DND-41 (cell line): ENCODE measurements at regions not wholly inside any gene's neighbourhood (a gene's known extent, or its start where the extent isn't known, plus 50 kb on each side); places are given as distances from the start of the nearest gene placed in this dataset.

Source experiments
- ATAC-seq: fragments of 200-7000 bp; cut with Tn5 transposase; 3 replicates; pipeline ENCODE4 v1.9.1; 2021; ENCODE audit warnings: low read depth; ENCODE audit not compliant: insufficient read depth
- DNase-seq: peaks from one replicate; pipeline ENCODE4 v3.0.0-alpha.2; 2020
- H2AFZ ChIP-seq: 2 replicates; pipeline ENCODE4 v1.6.0; 2012; ENCODE audit warnings: low read depth, low read length
- H3K27ac ChIP-seq: 2 replicates; pipeline ENCODE4 v1.5.1; 2012; ENCODE audit warnings: low read length, inconsistent platforms
- H3K27me3 ChIP-seq: fragments of 200-600 bp; sonication (generic); 2 replicates; pipeline ENCODE4 v1.6.0; 2012; ENCODE audit warnings: low read length, mild to moderate bottlenecking, inconsistent platforms; ENCODE audit not compliant: insufficient read depth, poor library complexity
- H3K36me3 ChIP-seq: 2 replicates; pipeline ENCODE4 v1.5.1; 2012; ENCODE audit warnings: low read length, inconsistent platforms; ENCODE audit not compliant: insufficient read depth
- H3K4me1 ChIP-seq: 2 replicates; pipeline ENCODE4 v1.5.1; 2012; ENCODE audit warnings: mild to moderate bottlenecking, low read length; ENCODE audit not compliant: insufficient read depth
- H3K4me2 ChIP-seq: 2 replicates; pipeline ENCODE4 v1.6.0; 2012; ENCODE audit warnings: mild to moderate bottlenecking, moderate library complexity, low read length, inconsistent platforms; ENCODE audit not compliant: insufficient read depth
- H3K4me3 ChIP-seq, 2 experiments: fragments of 200-600 bp in 1 of 2; shearing (Covaris generic) in 1 of 2; 2 replicates each; pipeline ENCODE4 v1.5.1; 2012 to 2016; ENCODE audit warnings: inconsistent platforms in 2 of 2, low read length in 2 of 2, mild to moderate bottlenecking in 2 of 2, low read depth in 1 of 2, moderate library complexity in 1 of 2
- H3K79me2 ChIP-seq: 2 replicates; pipeline ENCODE4 v1.6.0; 2012; ENCODE audit warnings: low read length, inconsistent platforms; ENCODE audit not compliant: insufficient read depth
- H3K9ac ChIP-seq: 2 replicates; pipeline ENCODE4 v1.6.0; 2012; ENCODE audit warnings: low read depth, mild to moderate bottlenecking, inconsistent platforms, low read length, moderate library complexity
- H3K9me3 ChIP-seq: 2 replicates; pipeline ENCODE4 v1.5.1; 2012; ENCODE audit warnings: low read length, moderate library complexity, mild to moderate bottlenecking, inconsistent platforms; ENCODE audit not compliant: insufficient read depth, severe bottlenecking
- H4K20me1 ChIP-seq: 2 replicates; pipeline ENCODE4 v1.6.0; 2012; ENCODE audit warnings: low read length; ENCODE audit not compliant: insufficient read depth
- CTCF ChIP-seq: IDR thresholded peaks from 2 replicates; pipeline ENCODE4 v1.5.1; 2012; ENCODE audit warnings: borderline replicate concordance, low read length, moderate library complexity, mild to moderate bottlenecking; ENCODE audit not compliant: poor library complexity, severe bottlenecking; ENCODE audit errors: extremely low read depth
- EZH2 ChIP-seq: IDR thresholded peaks from 3 replicates; pipeline ENCODE4 v1.6.1; 2012; ENCODE audit warnings: borderline replicate concordance, low read depth, mild to moderate bottlenecking, moderate library complexity, low read length, inconsistent platforms; ENCODE audit not compliant: severe bottlenecking

DNA sequence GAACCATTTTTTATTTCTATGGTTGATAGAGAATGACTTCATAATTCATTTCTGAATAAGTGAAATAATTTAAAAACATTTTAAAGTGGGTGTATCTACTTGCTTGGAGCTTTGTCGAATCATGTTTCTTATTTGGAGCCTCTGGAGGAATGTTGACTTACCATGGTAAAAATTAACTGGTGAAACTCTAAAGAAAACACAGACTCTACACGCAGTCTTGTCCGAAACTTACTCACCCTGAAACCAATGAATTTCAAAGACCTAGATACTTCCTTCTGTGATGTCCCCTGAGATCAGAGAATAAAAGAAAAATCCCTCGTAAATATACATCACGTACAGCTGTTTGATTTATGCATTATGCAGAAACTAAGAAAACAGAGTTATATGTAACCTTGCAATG is 665.2 kb upstream of the NRXN1 start:
- Histone ChIP-seq H3K79me2 (no peaks in the 10 kb centered on the region), H3K9me3 (no peaks in the 10 kb centered on the region), H2AFZ (no peak overlapping the region), H3K4me2 (no peak overlapping the region), H3K27me3 (no peaks in the 10 kb centered on the region), H3K4me3 (no peak overlapping the region), H3K27ac (no peak overlapping the region), H4K20me1 (no peaks in the 10 kb centered on the region), H3K4me1 (no peaks in the 10 kb centered on the region), H3K9ac (no peak overlapping the region), H3K36me3 (no peaks in the 10 kb centered on the region)
- no peak for DNase-seq
- no peak for ATAC-seq
- TF ChIP-seq CTCF (no peak), EZH2 (no peak)

DNA sequence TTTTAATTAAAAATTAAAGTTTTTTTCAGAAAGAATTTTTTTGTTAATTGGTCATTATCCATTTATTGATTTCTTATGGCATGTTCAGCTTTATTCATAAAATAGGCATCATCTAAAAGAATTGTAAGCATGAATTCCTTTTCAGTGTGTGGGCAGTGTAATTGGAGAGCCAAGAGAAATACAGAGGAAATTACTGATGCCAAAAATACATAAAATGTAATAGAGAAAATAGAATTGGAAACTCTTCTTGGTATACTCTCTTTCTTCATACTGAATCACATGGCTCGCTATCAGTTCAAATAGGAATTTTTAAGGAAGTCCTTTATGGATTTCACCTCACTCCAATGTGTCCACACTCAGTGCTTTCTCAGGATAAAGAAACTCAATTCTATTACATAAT is 663.6 kb upstream of the NRXN1 start:
- Histone ChIP-seq H3K36me3 (no peaks in the 10 kb centered on the region), H3K4me3 (no peak overlapping the region), H3K4me2 (no peak overlapping the region), H3K9ac (no peak overlapping the region), H2AFZ (no peak overlapping the region), H3K4me1 (no peaks in the 10 kb centered on the region), H3K27ac (no peak overlapping the region), H3K9me3 (no peaks in the 10 kb centered on the region), H4K20me1 (no peaks in the 10 kb centered on the region), H3K79me2 (no peaks in the 10 kb centered on the region), H3K27me3 (no peaks in the 10 kb centered on the region)
- no peak for ATAC-seq
- no peak for DNase-seq
- TF ChIP-seq CTCF: no peak
- no peak for TF ChIP-seq EZH2

- Histone ChIP-seq H3K4me3 (no peak overlapping the region), H2AFZ (no peak overlapping the region), H3K4me2 (no peak overlapping the region), H4K20me1 (no peaks in the 10 kb centered on the region), H3K9ac (no peak overlapping the region), H3K36me3 (no peaks in the 10 kb centered on the region), H3K79me2 (no peaks in the 10 kb centered on the region), H3K27ac (no peak overlapping the region), H3K27me3 (no peaks in the 10 kb centered on the region), H3K9me3 (no peaks in the 10 kb centered on the region), H3K4me1 (no peaks in the 10 kb centered on the region)
- no peak for TF ChIP-seq CTCF
- no peak for TF ChIP-seq EZH2
- ATAC-seq (no peak), DNase-seq (no peak)
Observed at GRCh38 chr2:51693640-51694039, 661.7 kb upstream of the NRXN1 start.

DNA sequence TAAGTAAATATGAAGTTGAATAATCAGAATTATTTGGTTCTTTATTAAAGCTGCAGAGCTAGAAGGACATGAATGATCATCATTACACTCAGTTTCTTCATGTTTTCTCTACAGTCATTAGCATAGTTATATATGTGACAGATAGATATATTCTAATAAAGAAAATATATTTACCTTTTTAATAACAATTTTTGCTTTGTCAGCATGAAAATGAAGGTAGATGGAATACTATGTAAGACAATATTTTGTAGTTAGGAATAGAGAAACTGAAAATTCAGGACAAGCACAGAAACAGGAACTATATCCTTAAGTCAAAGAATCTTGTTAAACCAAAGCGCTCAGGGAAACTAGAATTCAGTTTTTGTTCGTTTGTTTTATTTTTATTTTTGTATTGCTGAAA is 649.9 kb upstream of the NRXN1 start:
- Histone ChIP-seq H2AFZ (no peak overlapping the region), H3K4me2 (no peak overlapping the region), H3K9me3 (no peaks in the 10 kb centered on the region), H3K27ac (no peak overlapping the region), H4K20me1 (no peaks in the 10 kb centered on the region), H3K9ac (no peak overlapping the region), H3K79me2 (no peaks in the 10 kb centered on the region), H3K27me3 (no peaks in the 10 kb centered on the region), H3K36me3 (no peaks in the 10 kb centered on the region), H3K4me3 (no peak overlapping the region), H3K4me1 (no peaks in the 10 kb centered on the region)
- ATAC-seq (no peak), DNase-seq (no peak)
- TF ChIP-seq EZH2 (no peak), CTCF (no peak)
